GM06990 (cell line): ENCODE measurements at regions not wholly inside any gene's neighbourhood (a gene's known extent, or its start where the extent isn't known, plus 50 kb on each side); places are given as distances from the start of the nearest gene placed in this dataset.

Source experiments
- DNase-seq: peaks from one replicate; pipeline ENCODE4 v3.0.0-alpha.2; 2011; ENCODE audit not compliant: insufficient read length; ENCODE audit errors: extremely low read depth
- H3K27me3 ChIP-seq: replicated peaks from 2 replicates; pipeline ENCODE4 v1.6.0; 2011; ENCODE audit warnings: low read length; ENCODE audit not compliant: control insufficient read depth, insufficient read depth
- H3K36me3 ChIP-seq: 2 replicates; pipeline ENCODE4 v1.5.1; 2011; ENCODE audit warnings: low read length; ENCODE audit not compliant: control insufficient read depth, insufficient read depth
- H3K4me3 ChIP-seq: replicated peaks from 2 replicates; pipeline ENCODE4 v1.5.1; 2011; ENCODE audit warnings: low read depth, mild to moderate bottlenecking, control low read depth, low read length
- CTCF ChIP-seq: IDR thresholded peaks from 2 replicates; pipeline ENCODE4 v1.5.1; 2011; ENCODE audit warnings: low read length, control low read depth, mild to moderate bottlenecking, inconsistent platforms; ENCODE audit not compliant: insufficient read depth, poor library complexity, severe bottlenecking

GRCh38 chr3:148262980-148263379 is 434.7 kb upstream of the AGTR1 start:
- H3K36me3 ChIP-seq, result no peaks in the 10 kb centered on the region
- H3K4me3 ChIP-seq, result no peak overlapping the region
- no peak for TF ChIP-seq CTCF
- DNase-seq, result no peak
- H3K27me3 ChIP-seq, result no peaks in the 10 kb centered on the region; the same call in 1 of the 2 replicates

DNA sequence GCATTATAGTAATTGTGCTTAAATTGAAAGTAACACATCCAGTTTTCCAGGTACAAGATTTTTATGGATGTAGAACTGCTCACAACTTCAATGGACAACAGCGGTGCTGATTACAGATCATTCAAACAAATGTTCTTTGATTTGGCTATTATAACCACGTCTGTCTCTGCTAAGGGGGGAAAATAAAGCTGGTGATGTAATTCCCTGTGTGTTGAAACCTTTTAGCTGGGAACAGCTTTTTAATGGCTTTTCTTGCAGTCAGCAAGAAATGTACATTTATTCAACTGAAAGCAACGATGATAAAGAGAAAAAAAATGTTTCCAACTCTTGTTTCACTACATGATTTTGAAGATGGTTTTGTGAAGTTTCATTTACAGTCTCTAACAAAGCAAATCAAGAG is 431.9 kb upstream of the AGTR1 start:
- no peak for DNase-seq
- no peaks in the 10 kb centered on the region for H3K27me3 ChIP-seq
- no peaks in the 10 kb centered on the region for H3K36me3 ChIP-seq
- TF ChIP-seq CTCF, result no peak
- no peak overlapping the region for H3K4me3 ChIP-seq

DNA sequence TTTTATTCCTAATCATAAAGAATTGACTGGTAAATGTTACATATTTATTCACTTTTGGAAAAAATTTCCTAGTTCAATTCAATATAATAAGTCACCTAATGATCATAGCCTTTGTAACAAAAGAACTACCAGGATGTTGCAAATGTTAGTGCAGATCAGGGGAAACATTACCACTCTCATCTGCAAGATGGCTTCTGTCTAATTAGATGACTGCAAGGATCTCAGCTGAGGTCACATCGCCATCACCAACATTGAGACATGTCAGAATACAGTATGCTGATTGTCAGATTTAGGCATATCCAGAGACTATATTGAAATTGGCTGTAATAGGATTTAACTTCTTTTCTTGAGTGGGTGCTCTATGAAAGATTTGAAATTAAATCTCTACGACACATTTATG is 431.4 kb upstream of the AGTR1 start:
- no peaks in the 10 kb centered on the region for H3K36me3 ChIP-seq
- H3K27me3 ChIP-seq, result no peaks in the 10 kb centered on the region
- H3K4me3 ChIP-seq, result no peak overlapping the region
- no peak for TF ChIP-seq CTCF
- no peak for DNase-seq

DNA sequence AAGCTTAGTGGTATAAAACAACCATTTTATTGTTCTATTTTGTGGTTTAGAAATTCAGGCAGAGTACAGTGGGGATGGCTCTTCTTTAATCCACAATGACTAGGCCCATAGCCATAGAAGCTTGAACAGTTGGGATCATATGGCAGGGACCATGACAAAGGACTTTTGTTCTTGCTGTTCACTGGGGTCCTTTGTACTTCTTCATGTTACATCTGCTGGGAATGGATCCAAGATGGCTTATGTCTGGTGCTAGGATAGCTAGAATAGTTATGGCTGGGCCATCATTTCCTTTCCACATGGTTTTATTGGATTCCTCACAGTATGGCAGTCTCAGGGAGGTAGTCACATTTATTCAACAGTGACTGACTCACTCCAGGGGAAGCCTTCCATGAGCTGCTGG is 427.9 kb upstream of the AGTR1 start:
- TF ChIP-seq CTCF, result no peak
- Histone ChIP-seq H3K36me3 (no peaks in the 10 kb centered on the region), H3K4me3 (no peak overlapping the region), H3K27me3 (no peaks in the 10 kb centered on the region)
- no peak for DNase-seq

GRCh38 chr3:148280623-148281242 is 417.0 kb upstream of the AGTR1 start:
- no peak overlapping the region for H3K4me3 ChIP-seq
- no peak for DNase-seq
- no peak for TF ChIP-seq CTCF
- H3K36me3 ChIP-seq, result no peaks in the 10 kb centered on the region
- H3K27me3 ChIP-seq, result no peaks in the 10 kb centered on the region

DNA sequence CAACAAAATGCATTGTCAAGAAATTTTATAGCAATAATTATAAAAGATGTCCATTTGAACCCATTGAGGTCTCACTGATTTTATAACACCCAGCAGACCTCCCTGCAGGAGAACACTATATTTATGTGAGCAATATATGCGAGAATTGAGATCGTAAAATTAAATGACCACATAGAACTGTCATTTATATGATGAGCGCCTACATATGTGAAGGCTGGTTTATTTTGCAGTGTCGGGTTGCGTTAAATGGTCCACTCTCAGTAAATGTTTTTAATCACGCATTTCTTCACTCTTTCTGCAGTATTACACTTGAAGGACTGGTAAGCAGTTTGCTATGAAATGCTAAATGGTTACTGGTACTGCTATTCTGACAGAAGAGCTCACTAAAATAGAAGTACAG is 408.5 kb upstream of the AGTR1 start:
- Histone ChIP-seq H3K27me3 (no peaks in the 10 kb centered on the region), H3K4me3 (no peak overlapping the region), H3K36me3 (no peaks in the 10 kb centered on the region)
- TF ChIP-seq CTCF, result no peak
- no peak for DNase-seq
